HG03025 (cell line): ENCODE measurements at regions not wholly inside any gene's neighbourhood (a gene's known extent, or its start where the extent isn't known, plus 50 kb on each side); places are given as distances from the start of the nearest gene placed in this dataset.

Experiments used
- ATAC-seq: cut with Tn5 transposase; IDR thresholded peaks from one replicate; pipeline ENCODE4 v1.9.1; 2021; ENCODE audit warnings: mild to moderate bottlenecking, moderate library complexity; ENCODE audit not compliant: unreplicated experiment, low FRiP score

DNA sequence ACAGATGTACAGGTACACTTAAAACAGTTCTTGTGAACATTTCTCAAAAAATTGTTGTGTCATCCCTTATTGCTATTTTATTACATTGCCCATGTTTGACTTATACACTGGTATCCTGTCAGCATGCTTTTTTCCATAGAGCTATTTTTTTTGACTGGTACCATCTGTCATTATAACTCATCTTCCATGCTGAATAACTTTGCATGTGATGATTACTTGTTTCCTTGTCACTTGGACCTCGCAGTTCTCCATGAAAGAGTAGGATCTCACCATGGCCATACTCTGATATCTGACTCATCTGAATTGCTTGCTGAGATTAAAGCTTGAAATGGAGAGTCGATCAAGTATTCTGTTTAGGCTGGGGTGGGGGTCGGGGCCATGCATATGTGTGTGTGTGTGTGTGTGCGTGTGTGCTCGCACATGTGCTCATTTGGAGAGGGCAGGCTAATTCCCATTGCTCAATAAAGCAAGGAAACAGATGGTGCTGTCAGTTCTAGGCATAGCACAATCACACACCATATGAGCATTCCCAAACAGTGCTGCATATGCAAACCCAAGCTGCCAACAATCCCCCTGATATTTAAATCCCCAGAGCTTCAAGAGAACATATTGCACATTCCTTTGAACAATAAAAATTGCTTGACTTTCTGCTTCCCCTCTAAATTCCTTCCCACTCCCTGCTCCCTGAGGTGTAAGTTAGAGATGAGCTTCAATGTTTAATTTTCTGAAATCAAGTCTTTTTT is 62.9 kb downstream of the NHLRC3 start:
- ATAC-seq, result no peak

DNA sequence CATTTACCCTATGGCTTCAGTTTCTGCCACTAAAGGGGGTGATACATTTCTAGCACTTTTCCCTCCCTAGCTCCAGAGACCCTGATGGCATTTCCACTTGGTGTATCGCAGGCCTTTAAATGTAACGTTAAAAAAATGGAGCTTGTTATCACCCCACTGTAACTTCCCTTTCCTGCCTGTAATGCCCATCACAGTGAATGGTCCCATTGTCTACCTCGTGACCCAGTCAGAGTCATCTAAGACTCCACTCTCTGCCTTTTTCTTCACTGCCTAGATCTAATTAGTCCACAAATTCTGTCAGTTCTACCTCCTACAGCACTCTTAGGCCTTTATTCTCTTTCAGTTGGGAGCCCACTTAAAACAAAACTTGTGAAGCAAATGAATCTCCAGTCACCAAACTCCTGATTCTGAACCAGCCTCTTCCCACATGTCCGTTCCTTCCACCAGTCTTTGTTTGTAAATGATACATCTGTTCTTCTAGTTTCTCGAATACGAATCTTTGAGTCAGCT is 64.8 kb downstream of the NHLRC3 start:
- no peak for ATAC-seq

DNA sequence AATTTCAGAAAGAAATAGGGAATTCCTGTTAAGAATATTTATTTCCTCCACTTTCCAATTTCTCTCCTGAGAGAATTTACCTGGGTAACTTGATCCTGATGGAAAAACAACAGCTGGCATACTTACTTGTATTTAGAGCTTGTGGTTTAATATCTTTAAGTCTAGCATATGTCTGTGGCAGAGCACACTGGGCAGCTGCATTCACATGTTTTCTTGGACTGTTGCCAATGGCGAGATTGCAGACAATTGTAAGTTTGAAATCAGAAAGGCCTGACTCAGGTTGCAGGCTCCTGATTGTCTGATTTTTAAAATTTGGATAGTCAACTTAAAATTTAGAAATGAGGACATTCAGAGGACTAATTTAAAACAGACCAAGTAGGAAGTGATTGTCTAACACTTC is 66.9 kb downstream of the NHLRC3 start:
- no peak for ATAC-seq

DNA sequence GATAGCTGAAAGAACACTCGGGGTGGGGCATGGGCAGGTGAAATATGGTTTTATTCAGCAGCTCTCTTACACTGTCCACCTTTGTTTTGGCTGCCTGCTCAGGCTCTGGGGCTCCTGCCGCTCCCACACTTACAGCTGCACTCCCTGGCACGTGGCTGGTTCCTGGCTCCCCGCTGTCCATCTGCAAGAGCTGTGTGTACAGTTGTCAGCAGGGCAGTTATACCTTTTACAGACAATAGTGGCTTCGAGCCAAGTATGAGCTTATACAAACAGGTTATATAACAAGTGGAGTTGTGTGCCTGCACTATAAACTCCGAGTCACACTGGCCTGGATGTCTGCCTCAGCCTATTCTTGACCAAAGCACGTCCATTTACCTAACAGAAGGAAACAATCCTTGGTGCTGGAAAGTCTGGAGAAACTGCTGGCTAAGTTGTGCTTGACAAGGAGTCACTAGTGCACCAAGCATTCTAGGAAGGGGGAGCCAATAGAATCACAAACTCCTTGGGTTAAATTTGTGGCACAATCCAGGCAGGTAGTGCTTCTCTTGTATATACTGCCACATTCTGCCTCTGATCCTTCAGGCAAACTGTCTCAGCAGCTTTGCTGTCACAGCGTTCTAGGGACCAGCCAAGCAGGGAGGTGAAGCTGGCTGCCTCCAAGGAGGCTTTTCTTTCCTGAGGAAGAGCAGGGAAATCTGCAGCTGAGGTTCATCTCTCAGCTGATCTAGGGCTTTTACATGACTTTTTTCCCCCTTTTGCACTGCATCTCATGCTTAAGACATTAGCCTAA is 68.2 kb downstream of the NHLRC3 start:
- ATAC-seq, result no peak

DNA sequence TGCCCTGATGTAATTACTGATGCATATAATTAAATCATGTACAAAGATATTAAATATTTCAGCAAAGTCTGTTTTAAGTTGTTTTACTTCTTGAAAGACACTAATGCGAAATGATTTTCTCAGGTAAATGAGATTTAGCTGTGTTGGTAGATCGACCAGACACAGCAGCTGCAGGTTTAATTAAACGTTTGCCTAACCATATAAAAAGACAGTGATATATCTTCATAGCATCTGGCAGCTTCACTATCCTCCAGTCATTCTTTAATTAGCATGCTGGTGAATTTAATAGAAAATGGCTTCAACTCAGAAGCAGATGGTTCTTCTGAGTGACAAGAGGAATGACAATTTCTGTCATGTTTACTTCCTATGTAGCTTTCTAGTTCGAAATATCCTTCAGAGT is 69.3 kb downstream of the NHLRC3 start:
- ATAC-seq, result no peak

DNA sequence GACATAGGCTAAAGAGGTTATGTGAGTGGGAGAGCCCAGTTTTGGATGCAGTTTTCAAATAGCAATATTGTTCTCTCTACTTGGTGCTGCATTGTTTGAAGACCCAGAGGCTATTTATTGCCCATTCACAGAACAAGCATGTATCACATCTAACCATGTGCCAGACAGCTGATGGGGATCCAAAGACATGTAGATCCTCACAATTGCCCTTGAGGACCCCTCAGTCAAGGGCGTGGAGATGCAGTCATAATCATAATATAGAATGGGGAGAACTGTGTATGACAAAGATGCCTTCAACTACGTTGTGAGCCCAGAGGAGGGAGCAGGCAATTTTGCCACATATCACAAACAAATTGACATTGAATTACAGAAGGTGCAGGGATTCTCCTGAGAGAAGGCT is 70.5 kb downstream of the NHLRC3 start:
- ATAC-seq, result no peak

DNA sequence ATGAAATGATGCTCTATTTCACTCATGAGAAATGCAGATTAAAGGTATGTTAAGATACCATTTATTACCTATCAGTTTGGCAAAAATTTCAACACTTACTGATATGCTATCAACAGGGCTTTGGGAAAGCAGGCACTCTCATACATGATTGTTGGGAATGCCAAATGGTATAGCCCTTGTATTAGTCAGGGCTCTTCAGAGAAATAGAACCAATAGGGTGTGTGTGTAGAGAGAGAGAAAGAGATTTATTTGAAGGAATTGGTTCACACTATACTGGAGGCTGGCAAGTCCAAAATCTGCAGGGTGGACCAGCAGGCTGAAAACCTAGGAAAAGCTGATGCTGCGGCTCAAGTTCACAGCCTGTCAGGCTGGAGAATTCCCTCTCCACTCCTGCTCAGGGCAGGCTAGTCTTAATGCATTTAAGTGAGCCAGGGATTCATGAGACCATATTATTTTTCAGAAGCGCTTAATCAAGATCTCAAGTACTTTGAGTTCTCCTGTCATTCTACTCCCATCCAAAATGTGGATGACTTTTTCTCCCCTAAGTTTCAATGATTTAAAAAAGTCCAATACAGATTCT is 72.4 kb downstream of the NHLRC3 start:
- ATAC-seq, result no peak

DNA sequence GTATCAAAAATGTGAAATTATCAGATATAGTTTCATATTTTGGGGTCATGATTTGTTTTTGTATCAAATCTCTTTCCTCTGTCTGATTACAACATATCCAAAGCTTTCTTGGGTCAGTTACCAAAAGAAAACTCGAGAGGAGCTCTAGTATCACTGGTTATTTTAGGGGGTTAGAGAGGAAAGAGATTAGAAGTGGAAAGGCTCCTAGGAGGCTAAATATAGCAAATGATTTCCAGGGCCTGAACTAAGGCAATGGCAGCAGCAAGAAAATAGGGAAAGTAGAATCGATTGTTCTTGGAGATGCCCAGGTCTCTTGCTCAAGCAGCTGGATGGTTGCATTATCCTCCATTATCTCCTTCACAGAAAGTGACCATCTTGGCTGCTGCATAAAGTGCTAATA is 72.9 kb downstream of the NHLRC3 start:
- no peak for ATAC-seq

DNA sequence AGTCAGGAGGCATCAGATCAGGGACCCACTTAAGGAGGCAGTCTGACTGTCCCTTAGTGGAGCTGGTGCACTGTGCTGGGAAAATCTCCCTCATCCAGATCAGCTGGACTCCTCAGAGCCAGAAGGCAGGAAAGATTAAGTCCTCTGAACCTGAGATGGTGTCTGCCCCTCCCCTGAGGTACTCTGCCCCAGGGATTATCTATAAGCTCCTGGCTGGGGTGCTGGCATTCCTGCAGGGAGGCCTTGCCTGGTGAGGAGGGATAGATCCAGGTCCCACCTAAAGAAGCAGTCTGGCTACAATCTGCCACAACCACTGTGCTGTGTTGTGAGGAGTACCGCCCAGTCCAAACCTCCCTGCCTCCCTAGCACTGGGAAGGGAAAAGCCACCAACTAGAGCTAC is 81.2 kb downstream of the NHLRC3 start:
- no peak for ATAC-seq

DNA sequence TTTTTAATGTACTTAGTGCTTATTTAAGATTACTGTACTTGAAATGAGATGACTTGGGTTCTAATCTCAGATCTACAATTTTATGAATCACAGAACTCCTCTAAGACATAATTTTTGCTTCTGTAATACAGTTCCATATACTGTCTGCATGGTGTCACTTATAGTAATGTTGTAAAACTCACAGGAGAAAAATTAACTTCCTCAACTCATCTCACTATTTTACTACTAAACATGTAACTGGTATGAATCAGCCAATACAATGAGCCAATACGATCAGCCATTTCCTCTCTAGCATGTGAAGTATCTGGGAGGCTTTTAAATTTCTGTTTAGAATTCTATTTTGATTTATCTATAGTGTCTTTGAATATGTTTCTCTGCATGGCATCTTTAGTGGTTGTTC is 85.3 kb downstream of the NHLRC3 start:
- no peak for ATAC-seq

DNA sequence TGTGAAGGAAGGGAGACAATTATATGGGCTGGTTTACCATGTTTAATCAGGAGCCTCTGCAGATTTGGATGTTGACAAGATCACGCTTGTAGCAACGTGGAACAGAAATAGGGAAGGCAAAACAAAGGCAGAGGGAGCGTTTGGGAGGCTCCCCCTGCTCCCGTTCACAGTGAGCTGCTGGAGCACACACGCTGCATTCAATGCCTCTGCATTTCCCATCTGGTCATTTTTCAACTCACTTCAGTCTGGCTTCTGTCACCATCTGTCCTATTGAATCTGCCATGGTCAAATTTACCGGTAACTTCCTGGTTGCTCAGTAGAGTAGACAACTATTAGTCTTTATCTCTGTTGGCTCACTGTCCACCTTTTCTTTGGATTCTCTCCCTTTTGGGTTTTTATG is 91.0 kb downstream of the NHLRC3 start:
- no peak for ATAC-seq

DNA sequence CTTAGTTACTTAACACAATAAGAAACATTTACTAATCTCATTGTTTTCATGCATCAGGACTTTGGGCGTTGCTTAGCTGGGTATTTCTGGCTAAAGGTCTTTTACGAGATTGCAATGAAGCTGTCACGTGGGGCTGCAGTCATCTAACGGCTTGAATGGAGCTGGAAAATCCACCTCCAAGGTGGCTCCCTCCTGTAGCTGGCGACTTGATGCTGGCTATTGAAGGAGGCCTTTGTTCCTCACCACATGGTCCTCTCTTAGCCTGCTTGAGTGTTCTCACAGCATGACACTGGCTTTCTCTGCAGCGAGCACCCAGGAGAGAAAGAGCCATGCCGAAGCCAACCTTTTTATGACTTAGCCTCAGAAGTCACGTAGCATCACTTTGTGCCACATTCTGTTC is 92.0 kb downstream of the NHLRC3 start:
- no peak for ATAC-seq

DNA sequence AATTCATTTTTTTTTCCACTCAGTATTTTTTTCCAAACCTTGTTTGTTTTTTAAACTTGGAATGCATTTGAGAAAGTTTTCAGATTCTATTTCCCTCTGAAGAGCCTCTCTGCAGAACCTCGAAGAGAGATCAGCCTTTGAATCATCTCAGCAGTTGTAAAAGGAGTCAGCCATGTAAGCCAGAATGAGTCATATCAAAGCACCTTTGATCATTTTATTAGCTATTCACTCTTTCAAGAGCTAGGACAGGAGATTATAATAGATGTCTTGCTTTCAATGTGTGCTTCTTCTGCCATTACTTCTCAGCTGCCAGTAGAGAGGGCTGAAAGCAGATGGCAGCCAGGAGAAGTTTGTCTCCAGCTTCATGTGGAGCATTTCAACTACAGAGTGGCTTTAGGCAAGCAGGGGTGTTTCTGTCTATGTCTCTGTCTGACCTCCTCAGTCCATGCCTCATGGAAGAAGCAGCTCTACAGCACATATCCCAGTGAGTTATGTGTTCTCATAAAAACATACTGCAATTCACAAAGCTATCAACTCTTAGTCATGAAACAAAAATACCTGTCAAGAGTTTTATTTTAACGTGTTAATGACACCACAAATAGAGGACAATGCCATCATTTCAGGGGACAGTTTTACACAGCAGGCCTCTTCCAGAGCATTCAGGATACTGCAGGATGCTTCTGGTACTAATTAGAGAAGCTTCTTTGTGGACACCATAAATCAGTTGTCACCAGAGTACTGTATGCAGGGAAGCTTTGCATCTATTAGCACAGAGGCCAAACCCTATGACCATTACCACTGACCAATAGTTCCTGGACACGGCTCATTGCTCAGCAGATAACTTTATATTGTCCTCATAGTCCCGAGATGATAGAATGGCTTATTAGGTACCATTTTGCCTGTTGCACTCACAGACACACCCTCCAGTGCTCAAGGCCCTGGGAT is 94.3 kb downstream of the NHLRC3 start:
- ATAC-seq, result no peak

DNA sequence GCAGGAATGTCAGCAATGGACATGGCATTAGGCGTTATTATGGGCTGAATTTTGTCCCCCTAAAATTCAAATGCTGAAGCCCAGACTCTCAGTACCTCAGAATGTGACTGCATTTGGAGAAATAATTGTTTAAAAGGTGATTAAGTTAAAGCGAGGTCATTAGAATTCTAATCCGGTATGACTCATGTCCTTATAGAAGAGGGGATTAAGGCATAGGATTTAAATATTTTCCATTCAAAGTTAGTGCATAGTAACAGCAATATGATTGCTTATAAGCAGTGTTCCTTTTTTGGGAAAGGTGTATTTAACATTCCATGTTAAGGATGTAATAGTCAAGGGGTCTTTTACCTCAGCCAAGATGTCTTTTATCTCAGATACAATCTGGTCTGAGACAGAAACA is 95.5 kb downstream of the NHLRC3 start:
- no peak for ATAC-seq

DNA sequence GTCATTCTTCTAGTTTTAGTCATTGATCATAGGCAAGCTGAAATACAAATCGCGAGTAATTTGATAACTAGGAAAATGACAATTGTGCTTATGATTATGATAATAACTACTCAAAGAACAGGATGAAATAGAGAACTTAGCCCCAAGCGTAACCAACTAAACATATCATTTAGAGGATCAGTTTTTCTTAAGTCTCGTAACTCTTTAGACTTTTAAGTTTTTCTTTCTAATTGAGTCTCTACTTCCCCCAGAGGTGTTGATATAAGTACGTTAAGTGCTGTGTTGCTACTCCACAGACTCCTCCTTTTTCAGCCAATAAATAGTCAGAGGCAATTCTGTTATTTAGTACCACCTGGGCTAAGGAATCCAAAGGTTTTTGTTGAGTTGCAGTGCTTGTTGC is 96.3 kb downstream of the NHLRC3 start:
- no peak for ATAC-seq

DNA sequence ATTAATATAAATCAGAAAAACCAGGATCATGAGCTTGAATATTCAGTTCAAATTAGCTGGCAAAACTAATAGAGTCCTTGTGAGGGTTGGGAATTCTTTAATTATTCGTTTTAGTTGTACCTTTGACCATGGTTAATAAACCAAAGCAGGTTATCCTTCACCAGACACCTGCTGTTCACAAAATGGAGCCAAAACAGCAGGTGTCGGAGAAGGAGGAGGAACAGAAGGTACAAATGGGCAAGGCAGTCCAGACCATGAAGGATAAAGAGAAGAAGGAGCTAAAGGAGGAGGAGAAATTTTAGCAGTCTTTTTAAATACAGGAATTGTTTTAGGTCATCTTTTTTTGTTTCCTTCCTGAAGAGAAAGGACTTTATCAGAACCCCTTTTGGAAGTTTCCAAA is 106.1 kb downstream of the NHLRC3 start:
- no peak for ATAC-seq

DNA sequence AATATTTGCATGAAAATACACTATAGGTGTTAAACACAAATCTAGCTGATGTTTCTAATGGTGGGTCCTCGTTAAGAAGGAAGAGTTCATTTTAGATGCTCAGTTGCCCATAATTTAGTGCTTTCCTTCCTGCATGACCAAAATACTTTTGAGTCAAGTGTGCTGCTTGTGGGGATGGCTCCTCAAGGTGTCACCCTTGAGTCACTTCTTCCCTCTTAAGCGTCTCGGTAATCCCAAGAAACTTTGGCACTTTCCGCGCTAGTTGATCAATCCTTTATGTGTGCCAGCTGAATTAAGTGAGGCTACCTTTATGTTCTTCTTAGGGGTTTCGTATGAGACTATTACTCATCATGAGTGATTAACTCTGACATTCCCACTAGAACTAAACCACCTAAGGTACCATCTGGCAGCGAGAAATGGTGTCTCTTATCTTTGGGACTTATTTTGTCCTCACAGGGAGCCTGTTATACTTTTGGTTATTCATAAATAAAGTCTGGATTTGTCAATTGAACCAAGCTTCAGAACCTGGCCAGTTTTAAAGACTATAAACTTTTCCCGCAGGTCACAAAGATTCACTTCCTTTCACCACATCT is 106.8 kb downstream of the NHLRC3 start:
- ATAC-seq, result no peak

DNA sequence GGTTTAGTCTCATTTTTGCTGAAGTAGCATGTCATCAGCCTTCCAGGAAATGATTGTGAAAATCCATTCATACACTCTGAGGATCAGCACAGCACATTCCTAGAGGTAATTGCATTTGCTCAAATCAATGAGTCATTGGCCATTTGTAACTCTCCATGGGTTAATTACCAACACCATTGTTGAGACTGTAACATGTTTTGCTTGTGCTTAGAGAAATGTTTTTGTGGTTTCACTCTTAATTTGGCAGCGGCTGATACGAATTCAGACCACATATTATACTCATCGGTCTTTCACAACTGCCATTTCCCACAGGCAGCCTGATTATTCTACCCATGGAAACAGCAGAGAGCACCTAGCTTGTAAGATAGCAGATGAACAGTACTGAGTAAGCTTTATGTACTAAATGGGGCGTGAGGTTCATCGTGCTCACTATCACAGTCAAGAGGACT is 110.3 kb downstream of the NHLRC3 start:
- no peak for ATAC-seq

DNA sequence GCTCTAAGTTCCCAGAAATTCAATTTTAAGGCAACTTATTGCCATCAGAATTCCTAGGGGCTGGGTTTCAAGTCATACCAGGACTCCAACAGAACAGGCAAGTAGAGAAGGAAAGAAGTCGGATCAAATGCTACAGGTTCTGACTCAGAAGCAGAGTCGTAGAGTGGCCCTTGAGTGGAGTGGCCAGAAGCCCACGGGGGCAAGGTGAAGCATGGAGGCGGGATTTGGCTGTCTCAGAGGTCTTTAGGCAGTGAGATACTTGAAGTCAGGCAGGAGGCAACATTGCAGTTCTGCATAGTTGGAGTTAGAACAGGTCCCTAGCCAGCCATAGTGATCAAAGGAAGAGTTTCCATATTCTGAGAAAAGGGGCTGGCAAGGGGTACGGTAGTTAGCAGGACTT is 111.6 kb downstream of the NHLRC3 start:
- ATAC-seq, result no peak

DNA sequence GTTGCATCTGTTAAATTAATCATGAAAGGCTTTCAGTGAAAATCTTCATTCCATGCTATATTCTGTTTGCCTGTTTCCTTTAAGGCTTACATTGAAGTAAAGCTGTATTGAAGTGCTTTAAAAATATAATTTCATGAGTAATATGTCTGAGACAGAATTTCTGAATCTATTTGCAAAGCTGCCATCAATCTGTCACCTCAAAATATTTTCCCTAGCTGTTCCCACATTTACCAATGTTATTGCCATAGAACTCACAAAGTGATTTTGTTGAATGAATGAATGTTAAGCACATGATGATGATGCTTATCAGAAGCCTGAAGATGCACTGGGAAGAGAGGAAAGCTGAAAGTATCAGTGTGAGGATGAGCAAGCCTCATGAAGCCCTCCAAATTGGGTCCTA is 115.8 kb downstream of the NHLRC3 start:
- no peak for ATAC-seq
